Psoas muscle (tissue), 7 donors: ENCODE measurements at regions not wholly inside any gene's neighbourhood (a gene's known extent, or its start where the extent isn't known, plus 50 kb on each side); places are given as distances from the start of the nearest gene placed in this dataset.

Experiments
- ATAC-seq, 4 donors: fragments of 200-7000 bp; cut with Tn5 transposase; one replicate each; pipeline ENCODE4 v1.9.1; 2020; ENCODE audit warnings: moderate library complexity in 3 of 4, mild to moderate bottlenecking in 2 of 4
- DNase-seq, 2 donors: peaks; one replicate each; pipeline ENCODE4 v3.0.0-alpha.2; 2020
- H3K27ac ChIP-seq: fragments of 200-600 bp; one replicate; pipeline ENCODE4 v1.8.0; 2022
- H3K27me3 ChIP-seq, 3 donors: fragments of 200-600 bp in 1 of 3; one replicate each; pipeline versions ENCODE4 v1.6.1 to v1.8.0; 2013 to 2022; ENCODE audit warnings: low read length in 2 of 3, mild to moderate bottlenecking in 2 of 3, moderate library complexity in 1 of 3; ENCODE audit not compliant: insufficient read depth in 3 of 3
- H3K36me3 ChIP-seq, 2 donors: fragments of 200-600 bp in 1 of 2; one replicate each; pipeline versions ENCODE4 v1.6.1 to v1.8.0; 2013 to 2022; ENCODE audit warnings: low read depth in 1 of 2, mild to moderate bottlenecking in 1 of 2, moderate library complexity in 1 of 2; ENCODE audit not compliant: insufficient read depth in 1 of 2
- H3K4me1 ChIP-seq: fragments of 200-600 bp; one replicate; pipeline ENCODE4 v1.8.0; 2022
- H3K4me3 ChIP-seq: fragments of 200-600 bp; one replicate; pipeline ENCODE4 v1.8.0; 2022; ENCODE audit warnings: mild to moderate bottlenecking
- H3K9me3 ChIP-seq: fragments of 200-600 bp; one replicate; pipeline ENCODE4 v1.8.0; 2022
- CTCF ChIP-seq: fragments of 200-600 bp; IDR thresholded peaks from one replicate; pipeline ENCODE4 v1.8.0; 2022; ENCODE audit warnings: antibody characterized with exemption
- WGBS, 3 donors: extraction: QIAGEN DNeasy Blood & Tissue Kit; methylation state at CpG; one replicate each; pipeline versions ENCODE4 v1.1.6 to v1.1.7; 2013; 5-methylcytosine and 5-hydroxymethylcytosine counted together
- intact Hi-C, 2 donors: fragments of 100-400 bp; cut with DNase I; formaldehyde crosslinking; loops; one replicate each; pipeline versions ENCODE4 v1.11.0 to v1.14.2; 2022
- donor health status: healthy with polysubstance abuse.
- donor health status: DM: no; HTN: no; CAD: no; lungs with moderate emphysema.
- donor health status: Bipolar disorder and iron deficiency.
- donor health status: healthy.
- donor health status: DM: yes; HTN: yes; CAD: no.
- donor health status: DM: no; HTN: no; CAD: no.
- donor health status: DM: yes; HTN: yes; CAD: no.

- H3K9me3 ChIP-seq: no peaks in the 10 kb centered on the region
- 58 to 68% (median 64%) methylated on average over 7 of the region's 7 CpGs for WGBS, 3 donors
- no peak overlapping the region for H3K27ac ChIP-seq
- ATAC-seq (no peak), DNase-seq (no peak)
- TF ChIP-seq CTCF: no peak
- no peaks in the 10 kb centered on the region for H3K27me3 ChIP-seq
- no peaks in the 10 kb centered on the region for H3K36me3 ChIP-seq
- no peaks in the 10 kb centered on the region for H3K4me1 ChIP-seq
- intact Hi-C loops: no loop called here
- no peak overlapping the region for H3K4me3 ChIP-seq
Measured at GRCh38 chrX:10856797-10857196, 236.4 kb upstream of the MID1 start.

GRCh38 chrX:10859353-10859752 lies 239.0 kb upstream of the MID1 start:
- no peaks in the 10 kb centered on the region for H3K36me3 ChIP-seq
- intact Hi-C loops: no loop called here
- no peaks in the 10 kb centered on the region for H3K9me3 ChIP-seq
- 74 to 81% (median 78%) methylated on average over 3 of the region's 3 CpGs for WGBS, 3 donors
- no peak overlapping the region for H3K27ac ChIP-seq
- TF ChIP-seq CTCF: no peak
- no peak for DNase-seq
- H3K4me3 ChIP-seq: no peak overlapping the region
- no peak for ATAC-seq
- no peaks in the 10 kb centered on the region for H3K27me3 ChIP-seq
- no peaks in the 10 kb centered on the region for H3K4me1 ChIP-seq

- no peak for TF ChIP-seq CTCF
- H3K9me3 ChIP-seq: no peaks in the 10 kb centered on the region
- H3K27me3 ChIP-seq: no peaks in the 10 kb centered on the region
- no peak overlapping the region for H3K4me3 ChIP-seq
- intact Hi-C loops: no loop called here
- 57 to 97% (median 92%) methylated on average over 1 of the region's 1 CpG for WGBS, 3 donors
- no peaks in the 10 kb centered on the region for H3K4me1 ChIP-seq
- H3K36me3 ChIP-seq: no peaks in the 10 kb centered on the region
- DNase-seq: no peak
- no peak overlapping the region for H3K27ac ChIP-seq
- no peak for ATAC-seq
Measured at GRCh38 chrX:10875995-10876394, 235.1 kb upstream of the HCCS start.

GRCh38 chrX:10882484-10882883 lies 228.6 kb upstream of the HCCS start:
- DNase-seq (no peak), ATAC-seq (no peak)
- H3K27me3 ChIP-seq: no peaks in the 10 kb centered on the region
- WGBS, 3 donors: 82 to 96% (median 94%) methylated on average over 4 of the region's 4 CpGs
- H3K4me1 ChIP-seq: no peaks in the 10 kb centered on the region
- H3K9me3 ChIP-seq: no peaks in the 10 kb centered on the region
- intact Hi-C loops: no loop called here
- no peak overlapping the region for H3K27ac ChIP-seq
- no peaks in the 10 kb centered on the region for H3K36me3 ChIP-seq
- TF ChIP-seq CTCF: no peak
- no peak overlapping the region for H3K4me3 ChIP-seq

- intact Hi-C loops: no loop called here
- Histone ChIP-seq H3K9me3 (no peaks in the 10 kb centered on the region), H3K4me1 (no peaks in the 10 kb centered on the region), H3K27me3 (no peaks in the 10 kb centered on the region), H3K36me3 (no peaks in the 10 kb centered on the region), H3K27ac (no peak overlapping the region), H3K4me3 (no peak overlapping the region)
- no peak for TF ChIP-seq CTCF
- 24 to 44% (median 33%) methylated on average over 2 of the region's 2 CpGs for WGBS, 3 donors
- no peak for ATAC-seq
- no peak for DNase-seq
Measured at GRCh38 chrX:10884246-10884645, 226.9 kb upstream of the HCCS start.
